Skeletal muscle tissue (tissue), 3 donors: ENCODE measurements at regions not wholly inside any gene's neighbourhood (a gene's known extent, or its start where the extent isn't known, plus 50 kb on each side); places are given as distances from the start of the nearest gene placed in this dataset.
"Not testable (repeated sequence)": the region's sequence is repeated elsewhere in the genome, so short reads cannot be mapped to it uniquely, and the experiment has no call there.

Experiments
- H3K27ac ChIP-seq: one replicate; pipeline ENCODE4 v1.7.0; 2013; ENCODE audit warnings: mild to moderate bottlenecking, low read depth, low read length, inconsistent platforms
- H3K27me3 ChIP-seq, 3 donors: one replicate each; pipeline ENCODE4 v1.7.0; 2013; ENCODE audit warnings: low read length in 3 of 3; ENCODE audit not compliant: control insufficient read depth in 3 of 3, insufficient read depth in 3 of 3
- H3K36me3 ChIP-seq, 3 donors: one replicate each; pipeline ENCODE4 v1.7.0; 2013; ENCODE audit warnings: low read length in 3 of 3; ENCODE audit not compliant: control insufficient read depth in 3 of 3, insufficient read depth in 3 of 3
- H3K4me1 ChIP-seq, 3 donors: one replicate each; pipeline ENCODE4 v1.7.0; 2013; ENCODE audit warnings: low read length in 3 of 3, mild to moderate bottlenecking in 3 of 3; ENCODE audit not compliant: control insufficient read depth in 3 of 3, insufficient read depth in 3 of 3
- H3K4me3 ChIP-seq, 3 donors: one replicate each; pipeline ENCODE4 v1.7.0; 2013; ENCODE audit warnings: low read length in 3 of 3
- H3K9ac ChIP-seq, 3 donors: one replicate each; pipeline ENCODE4 v1.7.0; 2013; ENCODE audit warnings: low read length in 3 of 3, mild to moderate bottlenecking in 3 of 3, moderate library complexity in 2 of 3, low read depth in 1 of 3
- H3K9me3 ChIP-seq, 3 donors: one replicate each; pipeline ENCODE4 v1.7.0; 2013; ENCODE audit warnings: low read length in 3 of 3; ENCODE audit not compliant: control insufficient read depth in 3 of 3
- donor health status: Osteomylitis.

DNA sequence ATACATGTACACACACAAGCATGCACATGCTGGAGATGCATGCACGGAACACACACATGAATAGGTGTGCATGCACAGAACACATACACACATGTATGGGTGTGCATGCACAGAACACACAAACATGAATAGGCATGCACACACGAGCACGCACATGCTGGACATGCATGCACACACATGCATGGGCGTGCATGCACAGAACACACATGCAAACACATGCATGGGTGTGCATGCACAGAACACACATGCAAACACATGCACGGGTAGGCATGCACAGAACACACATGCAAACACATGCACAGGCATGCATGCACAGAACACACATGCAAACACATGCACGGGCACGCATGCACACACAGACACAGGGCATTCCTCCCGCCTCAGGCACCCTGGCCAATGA is 382.3 kb downstream of the IRX2 start:
- H3K4me3 ChIP-seq = no peak overlapping the region
- H3K4me1 ChIP-seq = no peaks in the 10 kb centered on the region
- H3K27me3 ChIP-seq = peaks cover 0 to 4% (median 0%) of the 10 kb centered on the region in 3 donors
- H3K36me3 ChIP-seq = no peaks in the 10 kb centered on the region
- no peak overlapping the region for H3K27ac ChIP-seq
- H3K9me3 ChIP-seq = peaks cover 0 to 16% (median 0%) of the 10 kb centered on the region in 3 donors
- H3K9ac ChIP-seq = no peak overlapping the region

DNA sequence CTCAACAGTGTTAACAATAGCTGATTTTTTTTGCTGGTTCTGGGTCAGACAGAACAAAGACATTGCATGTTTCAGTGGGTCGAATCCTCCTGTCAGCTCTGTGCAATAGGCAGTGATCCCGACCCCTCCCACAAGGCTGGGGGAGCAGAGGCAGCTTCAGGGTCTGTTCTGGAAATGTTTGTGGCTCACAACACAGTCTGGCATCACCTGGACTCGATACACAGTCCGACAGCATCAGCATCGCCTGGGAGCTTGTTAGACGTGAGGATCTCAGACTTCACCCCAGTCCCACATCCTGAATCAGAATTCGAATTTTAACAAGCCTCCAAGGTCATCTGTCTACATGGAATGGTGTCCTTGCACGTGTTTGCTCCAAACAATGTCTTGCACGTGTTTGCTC is 384.7 kb downstream of the IRX2 start:
- Histone ChIP-seq H3K4me1 (no peaks in the 10 kb centered on the region), H3K9me3 (peaks cover 0 to 13% (median 2%) of the 10 kb centered on the region in 3 donors), H3K27me3 (peaks cover 0 to 4% (median 0%) of the 10 kb centered on the region in 3 donors), H3K9ac (no peak overlapping the region), H3K4me3 (no peak overlapping the region), H3K36me3 (no peaks in the 10 kb centered on the region), H3K27ac (no peak overlapping the region)

GRCh38 chr5:2357309-2357708 is 394.2 kb downstream of the IRX2 start:
- H3K9ac ChIP-seq = no peak overlapping the region
- H3K27ac ChIP-seq = no peak overlapping the region
- H3K4me1 ChIP-seq = no peaks in the 10 kb centered on the region
- H3K36me3 ChIP-seq = no peaks in the 10 kb centered on the region
- no peaks in the 10 kb centered on the region for H3K27me3 ChIP-seq
- no peak overlapping the region for H3K4me3 ChIP-seq
- peaks cover 2% of the 10 kb centered on the region in 3 donors for H3K9me3 ChIP-seq

- H3K27me3 ChIP-seq = no peaks in the 10 kb centered on the region
- H3K36me3 ChIP-seq = no peaks in the 10 kb centered on the region
- H3K4me1 ChIP-seq = no peaks in the 10 kb centered on the region
- no peak overlapping the region for H3K27ac ChIP-seq
- no peak overlapping the region for H3K9ac ChIP-seq
- no peak overlapping the region for H3K4me3 ChIP-seq
- peaks cover 0 to 2% (median 2%) of the 10 kb centered on the region in 3 donors for H3K9me3 ChIP-seq
Measured at GRCh38 chr5:2355859-2356258, 395.6 kb downstream of the IRX2 start.

DNA sequence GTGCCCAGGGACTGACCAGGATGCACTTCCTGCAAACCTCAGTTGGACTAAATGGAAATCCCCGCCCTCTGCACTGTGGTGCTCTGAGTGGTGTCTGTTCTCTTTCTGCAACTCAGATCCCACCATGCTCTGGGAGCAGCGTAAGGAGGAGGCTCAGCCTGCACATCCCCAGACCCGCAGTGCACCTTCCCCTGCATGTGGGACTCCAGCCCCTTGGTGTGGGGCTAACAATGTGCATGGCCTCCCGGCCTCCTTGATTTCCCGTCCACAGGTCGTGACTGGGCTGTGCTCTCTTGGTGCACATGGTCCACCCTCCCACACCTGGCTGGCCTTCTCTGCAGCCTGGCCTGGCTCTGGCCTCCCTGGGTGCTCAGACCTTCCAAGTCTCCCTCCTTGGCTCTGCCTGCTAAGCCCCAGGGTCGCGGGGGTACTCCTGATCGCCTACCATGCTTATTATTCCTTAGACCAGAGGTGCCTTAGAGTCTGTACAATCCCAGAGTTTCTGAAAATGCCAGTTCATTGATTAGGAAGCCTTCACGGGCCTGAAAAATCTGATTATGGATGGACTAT is 397.5 kb downstream of the IRX2 start:
- Histone ChIP-seq H3K9me3 (peaks cover 0 to 3% (median 2%) of the 10 kb centered on the region in 3 donors), H3K27ac (no peak overlapping the region), H3K9ac (no peak overlapping the region), H3K36me3 (no peaks in the 10 kb centered on the region), H3K27me3 (no peaks in the 10 kb centered on the region), H3K4me1 (no peaks in the 10 kb centered on the region), H3K4me3 (no peak overlapping the region)

- Histone ChIP-seq H3K4me1 (no peaks in the 10 kb centered on the region), H3K27ac (no peak overlapping the region), H3K9ac (no peak overlapping the region), H3K4me3 (no peak overlapping the region), H3K9me3 (peaks cover 0 to 3% (median 2%) of the 10 kb centered on the region in 3 donors), H3K36me3 (no peaks in the 10 kb centered on the region), H3K27me3 (no peaks in the 10 kb centered on the region)
Measured at GRCh38 chr5:2353211-2353610, 398.3 kb downstream of the IRX2 start.

DNA sequence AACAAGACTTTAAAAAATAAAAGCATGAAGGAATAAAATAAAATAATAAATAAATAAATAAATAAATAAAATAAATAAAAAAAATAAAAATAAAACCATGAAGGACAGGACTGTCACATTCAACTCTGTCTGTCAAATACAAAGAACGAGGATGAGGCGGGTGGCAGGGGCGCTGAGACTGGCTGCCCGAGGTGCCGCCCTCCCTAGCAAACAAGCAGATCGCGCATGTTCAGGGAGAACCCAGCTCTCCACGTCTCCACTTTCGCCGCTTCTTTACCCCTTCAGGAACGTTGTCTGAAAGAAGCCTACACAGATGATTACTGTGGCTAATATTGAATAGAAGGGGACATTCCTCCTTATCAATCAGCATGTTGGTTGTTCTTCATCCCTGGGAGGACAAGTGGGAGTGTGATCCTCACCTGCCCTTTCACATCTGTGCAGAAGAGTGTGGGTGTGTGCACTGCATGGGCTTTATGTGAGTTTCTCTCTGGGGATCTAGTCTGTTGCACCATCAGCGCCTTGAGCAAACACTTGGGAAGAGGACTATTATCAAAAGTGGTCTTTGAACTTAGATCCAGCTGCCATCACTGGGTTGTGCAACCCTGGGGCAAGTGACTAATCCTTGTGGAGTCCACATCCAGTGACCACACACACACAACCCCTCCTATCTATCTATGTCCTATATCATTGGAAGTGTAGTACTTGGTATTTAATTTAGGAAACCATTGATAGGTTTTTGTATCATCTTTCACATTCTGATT is 399.2 kb downstream of the IRX2 start:
- Histone ChIP-seq H3K4me1 (no peaks in the 10 kb centered on the region), H3K27me3 (no peaks in the 10 kb centered on the region), H3K9me3 (peaks cover 0 to 3% (median 0%) of the 10 kb centered on the region in 3 donors), H3K36me3 (no peaks in the 10 kb centered on the region), H3K4me3 (no peak overlapping the region), H3K27ac (no peak overlapping the region), H3K9ac (no peak overlapping the region)

- H3K9ac ChIP-seq, H3K27me3 ChIP-seq, H3K4me3 ChIP-seq, H3K4me1 ChIP-seq, H3K36me3 ChIP-seq, H3K27ac ChIP-seq, H3K9me3 ChIP-seq: not testable (repeated sequence)
Measured at GRCh38 chr5:2349768-2350167, 401.7 kb downstream of the IRX2 start.

GRCh38 chr5:2338686-2339085 is 412.8 kb downstream of the IRX2 start:
- H3K9me3 ChIP-seq = peaks cover 0 to 2% (median 0%) of the 10 kb centered on the region in 3 donors
- H3K4me3 ChIP-seq = no peak overlapping the region
- no peak overlapping the region for H3K27ac ChIP-seq
- no peak overlapping the region for H3K9ac ChIP-seq
- H3K36me3 ChIP-seq = no peaks in the 10 kb centered on the region
- peaks cover 0 to 3% (median 0%) of the 10 kb centered on the region in 3 donors for H3K27me3 ChIP-seq
- no peaks in the 10 kb centered on the region for H3K4me1 ChIP-seq

GRCh38 chr5:2335733-2336515 is 415.6 kb downstream of the IRX2 start:
- H3K27ac ChIP-seq = no peak overlapping the region
- peaks cover 3 to 6% (median 3%) of the 10 kb centered on the region in 3 donors for H3K27me3 ChIP-seq
- H3K4me3 ChIP-seq = no peak overlapping the region
- no peaks in the 10 kb centered on the region for H3K36me3 ChIP-seq
- no peaks in the 10 kb centered on the region for H3K4me1 ChIP-seq
- H3K9ac ChIP-seq = no peak overlapping the region
- peaks cover 0 to 6% (median 0%) of the 10 kb centered on the region in 3 donors for H3K9me3 ChIP-seq
